GM19238 (cell line): ENCODE measurements at regions not wholly inside any gene's neighbourhood (a gene's known extent, or its start where the extent isn't known, plus 50 kb on each side); places are given as distances from the start of the nearest gene placed in this dataset.

Experiments used
- DNase-seq: peaks from one replicate; pipeline ENCODE4 v3.0.0; 2011; ENCODE audit warnings: low spot score; ENCODE audit not compliant: insufficient read length

DNA sequence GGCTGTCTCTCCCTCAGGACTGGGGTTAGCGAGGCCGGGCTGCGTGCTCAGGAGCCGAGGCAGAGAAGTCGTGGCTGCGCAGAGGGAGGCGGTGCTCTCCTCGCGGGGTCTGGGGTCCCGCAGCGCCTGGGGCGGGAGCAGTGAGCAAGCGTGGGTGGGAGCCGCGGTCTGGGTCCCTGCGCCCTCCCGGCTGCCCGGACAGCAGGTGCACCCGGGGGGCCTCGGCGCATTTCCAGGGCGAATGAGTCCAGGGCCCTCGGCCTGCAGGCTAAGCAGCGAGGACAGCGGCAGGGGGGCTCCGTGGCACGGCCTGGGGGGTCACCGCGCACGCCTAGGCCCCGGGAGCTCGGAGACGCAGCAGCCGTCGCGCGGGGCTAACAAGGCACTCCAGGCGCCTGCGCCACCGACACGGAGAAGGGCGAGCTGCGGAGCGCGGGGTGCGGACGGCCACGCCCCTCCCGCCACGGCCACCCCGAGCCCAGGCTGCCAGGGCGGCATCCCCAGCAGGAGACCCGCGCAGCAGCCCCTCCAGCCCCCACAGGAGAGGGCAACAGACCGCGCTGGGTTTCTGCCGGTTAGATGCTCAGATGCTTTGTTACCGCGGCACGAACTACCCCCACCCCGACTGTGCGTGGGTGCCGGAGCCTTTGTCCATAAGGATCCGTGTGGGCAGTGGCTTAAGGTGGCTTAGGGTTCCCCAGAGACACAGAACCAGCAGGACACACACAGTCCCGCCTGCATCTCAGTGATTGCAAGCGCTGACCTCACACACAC, 117.7 kb upstream of the C14orf180 start:
- DNase-seq: no peak

DNA sequence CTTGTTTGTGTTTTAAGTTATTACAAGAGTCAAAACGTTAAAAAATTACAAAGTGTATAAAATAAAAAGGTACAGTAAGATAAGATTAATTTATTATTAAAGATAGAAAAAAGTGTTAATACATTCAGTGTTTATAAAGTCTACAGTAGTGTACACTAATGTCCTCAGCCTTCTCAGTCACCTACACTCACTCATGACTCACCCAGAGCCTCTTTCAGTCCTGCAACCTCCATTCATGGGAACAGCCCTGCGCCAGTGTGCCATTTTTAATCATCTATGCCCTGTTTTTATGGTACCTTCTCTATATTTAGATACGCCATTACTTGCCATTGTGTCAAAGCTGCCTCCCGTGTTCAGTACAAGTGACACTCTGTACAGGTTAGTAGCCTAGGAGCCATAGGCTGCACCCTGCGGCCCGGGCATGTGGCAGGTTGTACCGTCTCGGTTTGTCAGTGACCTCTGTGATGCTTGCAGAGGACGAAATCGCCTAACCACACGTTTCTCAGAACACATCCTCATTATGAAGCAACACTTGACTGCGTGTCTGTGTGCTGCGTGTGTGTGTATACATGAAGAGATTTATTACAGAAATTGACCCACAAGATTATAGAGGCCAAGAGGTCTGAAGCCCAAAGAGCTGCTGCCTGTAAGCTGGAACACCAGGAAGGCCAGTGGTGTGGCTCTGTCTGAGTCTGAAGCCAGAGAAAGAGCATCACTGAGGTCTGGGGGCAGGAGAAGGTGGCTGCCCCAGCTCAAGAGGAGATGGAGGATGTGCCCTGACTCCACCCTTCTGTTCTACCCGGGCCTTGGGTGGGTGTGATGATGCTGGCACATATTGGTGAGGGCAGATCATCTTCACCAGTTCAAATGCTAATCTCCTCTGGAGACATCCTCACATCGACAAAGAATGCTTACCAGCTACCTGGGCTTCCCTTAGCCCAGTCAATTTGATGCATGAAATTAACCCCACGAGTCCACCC, 116.6 kb upstream of the C14orf180 start:
- DNase-seq: no peak

DNA sequence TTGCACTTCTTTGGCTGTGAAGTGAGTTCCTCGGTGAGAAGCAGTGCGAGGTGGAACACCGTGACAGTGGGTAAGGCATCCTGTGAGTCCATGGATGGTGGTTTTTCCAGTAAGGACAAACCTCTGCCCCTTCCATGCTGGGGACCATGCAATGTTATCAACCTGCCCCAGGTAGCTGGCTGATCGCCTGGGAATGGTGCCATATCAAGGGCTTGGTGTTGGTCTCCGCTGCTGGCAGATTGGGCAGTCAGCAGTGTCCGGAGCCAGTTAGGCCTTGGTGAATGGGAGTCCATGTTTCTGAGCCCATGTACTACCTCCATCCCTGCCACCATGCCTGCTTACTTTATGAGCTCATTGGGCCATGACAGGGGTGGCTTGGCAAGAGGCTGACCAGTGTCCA, 114.7 kb upstream of the C14orf180 start:
- no peak for DNase-seq

DNA sequence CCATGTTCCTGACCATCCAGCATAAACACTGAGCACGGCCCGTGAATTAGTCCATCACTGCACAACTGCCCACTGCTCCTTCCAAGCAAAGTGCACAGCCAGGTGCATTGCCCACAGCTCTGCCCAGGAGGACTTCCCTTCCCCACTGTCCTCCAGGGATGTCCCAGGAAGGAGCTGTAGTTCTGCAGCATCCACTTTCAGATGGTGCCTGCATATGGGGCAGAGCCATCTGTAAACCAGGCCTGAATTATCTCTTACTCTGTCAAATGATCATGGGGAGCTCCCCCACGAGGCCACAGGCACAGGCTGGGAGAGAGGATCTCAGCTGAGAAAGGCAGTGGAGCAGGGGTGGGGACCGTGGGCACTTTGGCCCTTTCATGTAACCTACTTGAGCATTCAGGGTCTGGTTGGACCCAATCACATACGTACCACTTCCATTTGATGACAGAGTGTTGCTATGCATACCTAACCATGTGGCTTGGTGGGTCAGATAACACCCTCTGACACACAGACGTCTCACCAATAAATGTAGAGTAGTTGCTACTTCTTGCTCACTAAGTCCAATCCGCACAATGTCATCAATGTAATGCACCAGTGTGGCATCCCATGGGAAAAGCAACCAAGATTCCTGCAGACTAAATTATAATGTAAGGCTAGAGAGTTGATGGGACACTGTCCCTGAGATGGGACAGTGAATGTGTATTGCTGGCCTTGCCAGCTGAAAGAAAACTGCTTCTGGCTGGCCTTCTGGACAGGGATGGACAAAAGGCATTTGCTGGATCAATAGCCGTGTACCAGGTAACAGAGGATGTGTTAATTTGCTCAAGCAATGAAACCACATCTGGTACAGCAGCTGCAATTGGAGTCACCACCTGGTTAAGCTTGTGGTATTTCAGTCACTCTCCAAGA, 113.8 kb upstream of the C14orf180 start:
- no peak for DNase-seq

DNA sequence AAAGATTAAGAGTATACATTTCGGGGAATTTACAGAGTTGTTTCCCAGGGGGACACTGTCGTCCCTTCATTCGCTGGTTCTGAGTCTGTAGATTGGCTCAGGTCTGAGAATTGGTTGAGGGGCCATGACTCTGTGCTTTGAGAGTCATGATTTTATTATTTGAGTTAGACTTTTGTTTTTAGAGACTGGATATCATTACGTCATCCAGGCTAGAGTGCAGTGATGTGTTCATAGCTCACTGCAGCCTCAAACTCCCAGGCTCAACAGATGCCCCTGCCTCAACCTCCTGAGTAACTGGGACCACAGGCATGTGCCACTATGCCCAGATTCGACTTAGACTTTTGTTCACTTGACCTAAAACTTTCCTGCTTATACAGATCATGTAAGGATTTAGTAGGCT, 112.3 kb upstream of the C14orf180 start:
- DNase-seq: no peak

DNA sequence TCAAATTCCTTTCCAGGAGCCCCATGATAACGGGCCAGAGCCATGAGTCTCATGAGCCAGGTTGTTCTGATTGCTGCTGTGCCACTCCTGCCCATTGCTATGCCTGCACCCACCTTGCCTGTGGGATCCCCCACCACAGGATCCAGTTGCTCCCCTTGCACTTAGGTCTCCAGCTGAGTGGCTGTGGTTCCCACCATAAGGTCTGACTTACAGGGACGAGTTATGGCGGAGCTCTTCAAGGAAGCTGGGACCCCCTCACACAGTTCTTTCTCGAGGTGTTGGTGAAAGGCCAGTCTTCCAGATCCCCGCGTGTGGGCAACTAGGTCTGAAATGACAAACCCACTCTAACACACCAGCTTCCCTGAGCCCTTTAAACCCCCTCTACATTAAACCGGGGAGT, 111.9 kb upstream of the C14orf180 start:
- no peak for DNase-seq

DNA sequence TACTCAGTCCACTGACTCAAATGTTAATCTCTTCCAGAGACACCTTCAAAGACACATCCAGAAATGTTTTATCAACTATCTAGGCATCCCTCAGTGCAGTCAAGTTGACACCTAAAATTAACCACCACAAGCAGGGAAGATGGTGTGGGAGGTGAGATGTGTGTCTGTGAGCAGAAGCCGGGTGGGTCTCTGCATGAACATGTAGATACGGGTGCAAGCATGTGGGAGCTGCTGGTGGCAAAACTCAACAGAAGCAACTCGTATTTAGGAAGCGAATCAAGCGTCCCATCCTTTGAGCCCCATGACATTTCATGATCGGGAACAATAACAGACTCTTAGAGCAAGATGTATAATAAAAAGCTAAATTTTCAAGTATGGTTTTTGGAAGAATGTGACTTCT, 110.0 kb upstream of the C14orf180 start:
- DNase-seq: no peak

DNA sequence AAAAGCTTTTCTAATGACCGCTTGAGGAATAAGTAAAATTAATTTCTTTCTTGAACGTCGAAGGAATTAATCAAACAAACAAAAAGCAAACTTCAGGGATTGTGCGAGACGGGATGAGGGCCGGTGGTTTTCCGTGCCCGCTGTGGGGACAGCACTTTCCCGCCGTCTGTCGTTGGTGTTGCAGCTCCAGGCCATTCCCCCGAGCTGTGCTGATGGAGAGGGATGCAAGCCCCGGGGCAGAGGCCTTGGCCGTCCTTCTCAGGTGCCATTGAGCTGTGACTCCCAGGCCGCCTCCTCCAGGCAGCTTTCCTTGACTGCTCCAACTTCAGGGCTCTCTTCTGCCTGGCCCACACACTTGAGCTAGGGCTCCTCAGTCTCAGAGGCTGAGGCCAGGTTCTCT, 109.0 kb upstream of the C14orf180 start:
- no peak for DNase-seq

DNA sequence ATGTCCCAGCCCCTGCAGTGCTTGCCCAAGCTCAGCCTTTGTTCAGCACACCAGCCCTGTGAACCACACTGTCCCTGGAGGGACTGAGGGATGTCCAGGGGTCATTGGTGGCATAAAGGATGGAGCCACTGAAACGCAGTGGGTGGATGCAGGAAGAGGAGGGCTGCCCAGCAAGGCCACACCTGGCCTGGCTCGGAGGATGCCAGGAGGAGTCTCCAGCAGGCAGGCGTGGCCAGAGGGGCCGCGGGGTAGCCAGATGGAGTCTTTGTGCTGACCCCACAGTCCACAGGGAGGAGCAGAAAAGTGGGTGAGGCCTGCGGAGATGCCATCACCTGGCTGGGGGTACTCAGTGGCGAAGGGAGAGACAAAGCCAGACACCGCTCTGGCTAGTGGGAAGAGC, 108.5 kb upstream of the C14orf180 start:
- no peak for DNase-seq

DNA sequence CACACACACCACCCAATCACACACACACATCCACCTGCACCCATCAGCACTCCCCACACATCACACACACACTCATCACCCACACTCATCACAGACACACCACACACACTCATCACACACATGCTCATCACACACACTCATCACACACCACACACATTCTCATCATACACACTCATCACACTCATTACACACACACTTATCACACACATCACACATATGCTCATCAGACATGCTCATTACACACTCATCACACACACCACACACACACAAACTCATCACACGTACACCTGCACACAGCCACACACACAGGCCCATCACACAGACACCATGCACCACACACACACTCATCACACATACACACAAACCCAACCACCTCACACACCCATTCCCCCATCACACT, 107.5 kb upstream of the C14orf180 start:
- DNase-seq: no peak

DNA sequence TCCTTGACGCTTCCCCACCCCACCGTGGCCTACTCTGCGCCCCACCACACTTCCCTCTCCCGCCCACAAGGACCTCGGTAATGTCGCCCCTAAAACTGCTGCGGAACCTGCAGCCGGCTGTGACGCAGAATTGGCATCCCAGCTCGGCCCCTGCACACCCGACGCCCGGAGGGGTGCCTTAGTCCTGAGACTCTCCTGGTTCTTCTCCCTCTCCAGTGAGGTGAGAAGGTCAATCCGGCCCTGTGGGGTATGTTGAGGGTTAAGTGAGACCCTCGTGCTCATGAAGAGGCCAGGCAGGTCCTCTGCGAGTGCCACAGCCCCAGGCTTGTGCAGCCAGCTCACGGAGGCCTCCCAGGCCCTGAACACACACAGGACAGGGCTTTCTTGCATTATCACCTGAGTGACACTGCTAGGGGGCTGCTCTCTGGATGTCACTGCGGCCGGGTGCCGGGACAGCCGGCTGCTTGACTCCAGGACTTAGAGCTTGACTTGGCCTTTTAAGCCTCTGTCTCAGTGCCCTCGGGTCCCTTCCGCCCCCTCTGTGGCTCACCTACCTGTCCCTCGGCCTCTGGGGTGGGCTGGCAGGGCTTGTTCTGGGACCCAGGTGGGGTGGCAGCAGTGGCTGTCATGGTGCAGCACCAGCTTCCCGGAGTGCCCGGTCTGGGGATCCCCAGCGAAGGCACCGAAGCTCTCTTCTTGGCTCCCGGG, 106.9 kb upstream of the C14orf180 start:
- DNase-seq: no peak

DNA sequence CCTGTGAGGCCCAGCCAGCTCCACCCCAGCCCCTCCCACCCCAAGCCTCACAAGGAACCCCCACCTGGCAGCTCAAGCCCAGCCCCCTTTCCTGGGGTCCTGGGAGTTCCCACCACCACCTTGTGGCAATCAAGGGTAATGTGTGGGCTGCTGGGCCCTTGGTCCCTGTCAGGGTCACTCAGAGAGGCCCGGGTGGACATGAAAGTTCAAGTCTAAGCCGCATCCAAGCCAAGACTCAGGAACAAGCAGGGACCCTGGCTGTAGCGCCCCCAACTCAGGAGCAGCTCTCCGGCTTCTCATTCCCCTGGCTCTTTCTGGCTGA, 106.4 kb upstream of the C14orf180 start:
- DNase-seq: no peak

DNA sequence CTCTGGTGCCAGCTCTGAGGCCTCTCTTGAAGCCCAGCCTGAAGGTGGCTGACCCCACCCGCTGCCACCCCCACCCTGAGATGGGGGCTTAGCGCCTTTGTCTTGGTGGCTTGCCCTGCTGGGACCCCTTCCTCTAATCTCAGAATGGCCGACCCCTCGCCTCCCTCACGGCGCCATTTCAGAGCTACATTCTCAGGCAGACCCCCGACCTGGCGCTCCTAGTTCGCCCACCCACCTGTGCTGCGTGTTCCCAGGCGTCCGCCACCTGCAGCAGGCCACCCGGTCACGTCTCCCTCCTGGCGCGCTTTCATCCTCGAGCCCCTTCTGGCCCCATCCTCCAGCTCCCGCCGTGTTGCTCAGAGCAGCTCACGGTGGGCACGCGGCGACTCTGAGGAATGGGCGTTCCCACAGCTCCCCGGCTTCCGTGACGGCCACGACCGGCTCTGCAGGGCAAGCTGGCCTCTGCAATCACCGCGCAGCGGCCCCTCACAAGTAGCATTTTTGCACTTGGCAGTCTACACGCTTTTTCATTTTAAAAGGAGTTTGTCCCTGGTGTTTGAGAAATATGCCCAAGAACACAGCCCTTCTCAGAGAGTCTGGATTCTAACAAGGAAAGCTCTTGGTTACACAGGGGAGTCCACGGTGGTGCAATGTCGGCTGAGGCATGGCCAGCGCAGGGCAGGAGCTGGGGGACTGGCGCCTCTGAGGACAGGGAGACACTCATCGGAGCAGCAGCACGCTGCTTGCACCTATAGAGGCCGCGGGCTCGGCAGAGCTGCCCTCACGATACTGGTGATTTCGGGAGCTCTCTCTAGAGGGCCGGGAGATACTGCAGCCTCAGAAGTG, 105.7 kb upstream of the C14orf180 start:
- no peak for DNase-seq

DNA sequence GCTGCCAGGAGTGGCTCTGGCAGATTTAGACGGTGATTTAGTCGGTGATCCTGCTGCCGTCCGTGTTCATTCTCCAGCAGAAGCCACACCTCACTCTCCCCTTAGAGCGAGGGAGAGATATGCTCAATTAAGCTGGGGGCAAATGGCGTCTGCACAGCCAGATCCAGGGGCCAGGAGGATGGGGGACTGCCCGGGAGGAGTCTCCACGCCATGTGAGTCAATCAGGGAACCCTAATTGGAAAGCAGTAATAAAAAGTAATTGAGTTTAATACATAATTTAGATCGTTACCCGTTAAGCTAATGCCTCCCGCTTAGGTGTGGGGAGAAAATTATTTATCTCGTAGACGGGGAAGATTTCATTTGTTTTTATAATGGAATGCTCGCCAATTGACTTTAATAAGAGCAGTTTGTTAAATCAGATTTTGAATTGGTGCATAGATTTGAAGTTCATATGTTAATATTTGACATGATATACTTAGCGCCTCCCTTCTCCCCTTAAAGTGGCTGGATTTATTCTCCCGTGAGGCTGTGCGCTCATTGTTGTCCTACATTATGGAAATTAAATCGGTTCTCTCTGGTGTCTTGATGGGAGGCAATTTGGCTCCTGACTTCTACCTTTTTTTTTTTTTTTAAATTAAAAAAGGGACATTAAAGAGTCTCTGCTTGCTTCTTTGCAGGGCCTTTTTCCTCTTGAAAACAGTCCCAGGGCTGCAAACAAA, 104.9 kb upstream of the C14orf180 start:
- DNase-seq: no peak

DNA sequence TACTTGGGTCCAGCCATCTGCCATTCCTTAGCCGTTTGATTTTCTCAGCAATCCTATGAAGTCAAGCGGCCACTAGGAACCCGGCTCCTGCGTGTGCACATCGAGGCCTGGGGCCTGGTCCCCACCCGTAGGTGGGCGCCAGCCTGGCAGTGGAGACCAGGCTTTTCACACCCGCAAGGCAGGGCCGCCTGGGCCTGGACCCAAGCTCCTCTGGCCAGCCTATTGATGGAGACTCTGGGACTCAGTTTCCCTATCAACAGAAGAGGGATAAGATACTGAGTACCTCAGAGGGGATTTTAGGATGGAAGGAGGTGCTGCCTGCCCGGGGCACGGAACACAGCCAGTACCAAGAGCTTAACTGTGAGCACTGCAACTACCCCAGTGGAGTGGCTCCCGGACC, 104.3 kb upstream of the C14orf180 start:
- DNase-seq: no peak

DNA sequence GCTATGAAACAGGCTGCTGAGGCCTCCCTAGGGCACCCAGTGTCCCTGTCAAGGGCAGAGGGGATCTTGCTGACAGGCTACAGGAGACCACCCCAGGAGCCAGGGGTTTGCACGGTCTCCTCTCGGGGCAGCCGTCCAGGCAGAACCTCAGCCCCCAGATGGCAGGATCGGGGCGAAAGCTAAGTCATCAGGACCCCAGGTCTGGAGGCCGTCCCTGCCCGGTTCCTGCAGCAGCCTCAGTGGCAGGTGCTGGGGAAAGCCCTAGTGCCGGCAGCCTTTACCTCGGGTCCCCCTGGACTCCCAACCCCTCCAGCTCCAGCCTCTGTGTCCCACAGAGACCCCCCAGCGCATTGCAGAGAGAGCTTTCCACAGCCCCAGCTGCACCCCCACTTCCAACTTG, 103.8 kb upstream of the C14orf180 start:
- DNase-seq: no peak

DNA sequence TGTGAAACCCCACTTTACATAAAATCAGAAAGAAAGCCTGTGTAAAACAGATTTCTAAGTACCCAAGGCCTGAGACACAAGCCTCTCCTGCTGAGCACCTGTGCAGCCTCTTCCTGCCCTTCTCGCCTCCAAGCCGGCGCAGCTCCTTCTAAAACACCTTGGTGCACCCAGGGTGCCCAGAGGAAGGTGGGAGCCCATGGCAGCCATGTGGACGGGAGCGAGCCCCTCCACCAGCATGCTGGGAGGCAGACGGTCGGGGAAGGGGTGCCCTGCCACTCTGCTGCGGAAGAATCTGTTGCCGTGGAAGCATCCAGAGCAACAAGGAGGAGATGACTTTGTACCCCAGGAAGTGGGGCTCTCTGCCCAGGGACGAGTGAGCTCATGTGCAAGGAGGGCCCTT, 103.1 kb upstream of the C14orf180 start:
- no peak for DNase-seq

DNA sequence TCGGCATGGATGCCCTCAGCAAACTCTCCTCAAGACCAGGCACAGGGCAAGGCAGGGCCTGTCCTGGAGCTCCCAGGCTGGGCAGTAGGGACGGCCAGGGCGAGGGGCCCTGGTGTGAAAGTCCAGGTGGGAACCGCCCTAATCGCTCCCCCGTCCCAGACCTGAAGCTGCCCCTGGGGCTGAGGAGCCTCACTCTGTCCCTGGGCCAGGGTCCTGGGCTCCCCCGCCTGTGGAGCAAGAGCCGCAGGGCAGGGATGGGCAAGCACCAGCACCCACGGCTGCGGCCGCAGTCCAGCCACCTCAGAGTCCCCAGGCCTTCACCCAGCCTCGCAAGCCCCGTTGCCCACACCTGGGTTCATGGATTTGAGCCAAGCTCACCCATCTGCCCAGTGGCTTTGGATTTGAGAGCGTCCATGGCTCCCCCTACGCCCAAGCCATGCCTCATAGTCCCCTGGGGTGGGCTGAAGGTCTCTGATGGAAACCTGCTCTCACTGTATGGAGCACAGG, 102.4 kb upstream of the C14orf180 start:
- DNase-seq: no peak

DNA sequence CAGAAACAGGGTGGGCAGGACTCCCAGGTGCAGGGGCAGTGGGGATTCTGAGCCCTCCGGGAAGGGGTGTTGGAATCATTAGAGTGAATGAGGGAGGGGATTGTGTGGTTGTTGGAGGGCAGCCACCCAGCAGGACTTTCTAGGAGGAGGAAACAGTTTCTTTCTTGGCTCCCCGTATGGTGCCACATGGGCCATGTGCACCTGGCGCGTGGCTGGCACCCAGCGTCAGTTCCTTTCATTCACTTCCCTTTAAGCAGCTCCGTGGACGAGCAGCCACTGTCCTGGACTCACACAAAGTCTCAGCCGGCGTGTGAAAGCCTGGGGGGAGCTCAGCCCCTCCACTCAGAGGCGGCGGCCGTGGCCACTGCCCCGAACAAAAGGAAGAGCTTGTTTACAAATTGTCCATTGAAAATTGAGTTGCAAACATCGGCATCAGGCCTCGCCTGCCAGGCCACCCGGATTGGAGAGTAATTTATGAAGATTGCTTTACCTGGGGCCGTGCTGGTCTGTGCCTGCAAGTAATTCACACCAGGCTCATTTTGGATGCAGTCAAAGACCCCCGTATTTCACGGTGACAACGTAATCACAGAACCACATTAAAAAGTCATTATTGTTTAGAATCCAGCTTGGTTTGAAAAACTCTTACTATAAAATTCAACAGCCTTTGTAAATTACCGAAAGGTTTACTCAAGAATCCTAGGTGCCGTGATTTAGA, 101.7 kb upstream of the C14orf180 start:
- DNase-seq: no peak
